ENCODE measurements at regions not wholly inside any gene's neighbourhood (a gene's known extent, or its start where the extent isn't known, plus 50 kb on each side); places are given as distances from the start of the nearest gene placed in this dataset.
"Not testable (repeated sequence)": the region's sequence is repeated elsewhere in the genome, so short reads cannot be mapped to it uniquely, and the experiment has no call there.

DNA sequence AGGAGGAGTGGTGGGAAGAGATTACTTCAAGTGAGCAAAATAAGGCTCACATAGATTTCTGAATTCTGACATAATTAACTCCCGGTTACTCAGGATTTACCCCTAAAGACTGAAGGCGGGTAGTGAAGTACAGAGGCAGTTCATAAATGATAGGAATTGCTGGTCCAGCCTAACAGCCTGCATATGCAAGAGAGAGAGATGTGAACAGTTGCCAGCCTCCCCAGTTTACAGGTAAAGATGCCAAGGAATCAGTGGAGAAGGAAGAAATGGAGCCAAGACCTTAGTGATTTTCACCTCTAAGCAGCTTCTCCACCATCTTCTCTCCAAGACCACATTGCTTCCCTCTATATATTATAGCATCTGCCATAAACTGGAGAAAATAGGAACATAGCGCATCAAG, 91.8 kb upstream of the THUMPD2 start:
- H3K4me3 ChIP-seq (ENCODE audit: low read length), result no peak overlapping the region
- no peaks in the 10 kb centered on the region for H3K9me3 ChIP-seq (ENCODE audit: control insufficient read depth, low read length)
- H3K4me1 ChIP-seq (ENCODE audit: control insufficient read depth, insufficient read depth, low read length), result peaks cover 18% of the 10 kb centered on the region
- no peaks in the 10 kb centered on the region for H3K27me3 ChIP-seq (replicated peaks; ENCODE audit: control insufficient read depth, insufficient read depth, low read length)
- no peak overlapping the region for H3K9ac ChIP-seq (ENCODE audit: low read length)
- DNase-seq (ENCODE audit: low read depth), result no peak
- no peaks in the 10 kb centered on the region for H3K36me3 ChIP-seq (ENCODE audit: control insufficient read depth, insufficient read depth, low read length, severe bottlenecking)

DNA sequence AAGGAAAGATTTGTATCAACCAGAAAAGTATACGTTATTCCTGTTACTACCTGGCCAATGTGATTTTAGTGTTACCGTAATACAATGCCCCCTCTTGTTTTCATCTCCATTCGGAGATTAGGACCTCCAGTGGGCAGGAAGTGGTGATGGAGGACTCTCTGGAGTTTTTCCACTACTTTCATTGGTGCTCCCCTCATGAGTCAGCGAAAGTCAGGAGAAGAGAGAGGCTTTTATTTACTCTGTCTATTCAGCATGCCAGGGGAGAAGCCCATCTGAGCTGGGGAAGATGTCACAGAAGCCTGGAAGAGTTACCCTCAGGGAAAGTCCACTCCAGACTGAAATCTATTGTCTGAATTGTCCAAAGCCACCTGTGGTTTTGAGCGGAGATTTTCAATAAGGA, 88.2 kb upstream of the THUMPD2 start:
- no peak for DNase-seq (ENCODE audit: low read depth)
- peaks cover 12% of the 10 kb centered on the region for H3K4me1 ChIP-seq (ENCODE audit: control insufficient read depth, insufficient read depth, low read length)
- H3K27me3 ChIP-seq (replicated peaks; ENCODE audit: control insufficient read depth, insufficient read depth, low read length), result peaks cover 8% of the 10 kb centered on the region
- no peaks in the 10 kb centered on the region for H3K36me3 ChIP-seq (ENCODE audit: control insufficient read depth, insufficient read depth, low read length, severe bottlenecking)
- no peak overlapping the region for H3K4me3 ChIP-seq (ENCODE audit: low read length)
- peaks cover 11% of the 10 kb centered on the region for H3K9me3 ChIP-seq (ENCODE audit: control insufficient read depth, low read length)
- no peak overlapping the region for H3K9ac ChIP-seq (ENCODE audit: low read length)

DNA sequence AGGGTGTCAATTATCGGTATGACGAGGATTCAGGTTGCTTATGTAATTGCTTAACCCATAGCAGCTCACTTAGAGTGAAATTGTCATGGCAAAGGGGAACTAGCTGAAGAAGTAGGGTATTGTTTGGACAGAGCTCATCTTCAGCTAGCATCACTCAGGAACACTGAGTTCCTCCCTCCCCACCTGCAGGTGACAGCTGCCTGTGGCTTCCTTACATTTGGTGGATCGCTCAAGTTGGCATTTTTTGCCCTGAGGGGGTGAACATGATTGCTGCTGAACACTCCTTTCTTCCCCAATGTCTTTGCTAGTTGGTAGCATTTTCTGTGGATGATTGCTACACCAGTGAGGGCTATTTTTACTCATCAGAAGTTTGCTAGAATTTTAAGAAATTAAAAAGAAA, 86.7 kb upstream of the THUMPD2 start:
- Histone ChIP-seq H3K9me3 (ENCODE audit: control insufficient read depth, low read length) (peaks cover 11% of the 10 kb centered on the region), H3K36me3 (ENCODE audit: control insufficient read depth, insufficient read depth, low read length, severe bottlenecking) (no peaks in the 10 kb centered on the region), H3K4me3 (ENCODE audit: low read length) (no peak overlapping the region), H3K4me1 (ENCODE audit: control insufficient read depth, insufficient read depth, low read length) (peaks cover 6% of the 10 kb centered on the region), H3K9ac (ENCODE audit: low read length) (no peak overlapping the region), H3K27me3 (replicated peaks; ENCODE audit: control insufficient read depth, insufficient read depth, low read length) (peaks cover 8% of the 10 kb centered on the region)
- DNase-seq (ENCODE audit: low read depth), result no peak

DNA sequence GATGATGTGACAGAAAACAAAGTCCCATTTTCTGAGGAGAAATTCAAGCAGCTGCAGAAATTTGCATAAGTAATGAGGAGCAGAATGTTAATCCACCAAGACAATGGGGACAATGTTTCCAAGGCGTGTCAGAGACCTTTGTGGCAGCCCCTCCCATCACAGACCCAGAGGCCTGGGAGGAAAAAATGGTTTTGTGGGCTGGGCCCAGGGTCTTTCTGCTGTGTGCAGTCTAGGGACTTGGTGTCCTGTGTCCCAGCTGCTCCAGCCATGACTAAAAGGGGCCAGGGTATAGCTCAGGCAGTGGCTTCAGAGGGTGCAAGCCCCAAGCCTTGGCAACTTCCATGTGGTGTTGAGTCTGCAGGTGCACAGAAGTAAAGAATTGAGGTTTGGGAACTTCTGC, 84.6 kb upstream of the THUMPD2 start:
- H3K4me1 ChIP-seq (ENCODE audit: control insufficient read depth, insufficient read depth, low read length); H3K9ac ChIP-seq (ENCODE audit: low read length); DNase-seq (ENCODE audit: low read depth); H3K36me3 ChIP-seq (ENCODE audit: control insufficient read depth, insufficient read depth, low read length, severe bottlenecking); H3K27me3 ChIP-seq (replicated peaks; ENCODE audit: control insufficient read depth, insufficient read depth, low read length); H3K4me3 ChIP-seq (ENCODE audit: low read length): not testable (repeated sequence)
- H3K9me3 ChIP-seq (ENCODE audit: control insufficient read depth, low read length), result peaks cover 11% of the 10 kb centered on the region

DNA sequence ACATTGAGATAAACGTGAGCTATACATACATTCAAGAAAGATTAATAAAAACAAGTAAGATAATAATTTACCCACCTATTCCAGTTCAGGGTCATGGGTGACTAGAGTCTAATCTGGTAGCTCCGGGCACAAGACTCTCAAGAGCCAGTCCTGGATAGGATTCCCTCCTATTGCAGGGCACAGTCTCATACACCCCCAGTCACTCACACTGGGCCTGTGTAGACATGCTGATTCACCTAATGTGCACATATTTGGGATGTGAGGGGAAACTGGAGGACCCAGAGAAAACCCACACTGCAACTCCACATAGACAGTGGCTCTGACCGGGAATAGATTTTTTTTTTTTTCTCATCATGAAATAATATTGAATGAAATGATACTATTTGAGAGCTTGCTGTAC, 81.5 kb upstream of the THUMPD2 start:
- DNase-seq (ENCODE audit: low read depth), result no peak
- H3K4me3 ChIP-seq (ENCODE audit: low read length), result no peak overlapping the region
- no peaks in the 10 kb centered on the region for H3K4me1 ChIP-seq (ENCODE audit: control insufficient read depth, insufficient read depth, low read length)
- no peak overlapping the region for H3K9ac ChIP-seq (ENCODE audit: low read length)
- no peaks in the 10 kb centered on the region for H3K36me3 ChIP-seq (ENCODE audit: control insufficient read depth, insufficient read depth, low read length, severe bottlenecking)
- peaks cover 11% of the 10 kb centered on the region for H3K9me3 ChIP-seq (ENCODE audit: control insufficient read depth, low read length)
- peaks cover 6% of the 10 kb centered on the region for H3K27me3 ChIP-seq (replicated peaks; ENCODE audit: control insufficient read depth, insufficient read depth, low read length)

DNA sequence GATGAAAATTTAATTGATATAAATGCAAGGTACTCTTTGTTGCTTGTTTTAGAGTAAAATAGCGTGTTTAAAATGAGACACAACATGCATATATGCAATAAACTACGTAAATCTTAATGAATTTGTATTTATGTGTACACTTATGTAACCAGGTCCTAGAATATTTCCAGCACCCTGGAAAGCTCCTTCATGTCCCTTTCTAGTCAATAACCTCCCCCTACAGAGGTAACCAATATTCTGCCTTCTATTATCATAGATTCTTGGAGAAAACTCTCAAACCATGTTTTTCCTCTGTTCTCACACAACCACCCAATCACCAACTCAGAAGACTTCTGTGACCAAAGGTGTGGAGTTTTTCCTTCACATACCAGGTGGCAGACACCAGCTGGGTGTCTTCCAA, 79.6 kb upstream of the THUMPD2 start:
- Histone ChIP-seq H3K4me1 (ENCODE audit: control insufficient read depth, insufficient read depth, low read length) (no peaks in the 10 kb centered on the region), H3K4me3 (ENCODE audit: low read length) (no peak overlapping the region), H3K27me3 (replicated peaks; ENCODE audit: control insufficient read depth, insufficient read depth, low read length) (no peaks in the 10 kb centered on the region), H3K9me3 (ENCODE audit: control insufficient read depth, low read length) (peaks cover 7% of the 10 kb centered on the region), H3K36me3 (ENCODE audit: control insufficient read depth, insufficient read depth, low read length, severe bottlenecking) (no peaks in the 10 kb centered on the region), H3K9ac (ENCODE audit: low read length) (no peak overlapping the region)
- DNase-seq (ENCODE audit: low read depth), result no peak

DNA sequence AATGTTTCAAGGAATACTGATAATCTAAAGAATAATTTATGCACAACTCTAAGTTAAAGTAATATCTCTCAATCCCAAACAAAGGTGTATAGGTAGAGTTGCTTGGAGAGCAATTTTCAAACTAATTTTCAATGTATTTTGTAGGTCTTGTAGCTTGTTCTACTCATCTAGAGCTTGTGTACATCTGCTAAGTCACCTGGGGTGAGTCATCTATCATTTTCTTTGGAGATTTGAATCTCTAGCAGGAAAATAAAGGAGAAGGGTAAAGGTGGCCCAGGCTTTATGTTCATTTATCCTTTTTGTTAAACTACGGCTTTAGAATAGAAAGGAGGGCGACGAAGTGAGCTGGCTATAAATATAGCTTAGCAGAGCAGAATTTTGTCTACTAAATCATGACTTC, 76.8 kb upstream of the THUMPD2 start:
- Histone ChIP-seq H3K9me3 (ENCODE audit: control insufficient read depth, low read length) (no peaks in the 10 kb centered on the region), H3K9ac (ENCODE audit: low read length) (no peak overlapping the region), H3K27me3 (replicated peaks; ENCODE audit: control insufficient read depth, insufficient read depth, low read length) (no peaks in the 10 kb centered on the region), H3K4me3 (ENCODE audit: low read length) (no peak overlapping the region), H3K4me1 (ENCODE audit: control insufficient read depth, insufficient read depth, low read length) (peaks cover 15% of the 10 kb centered on the region), H3K36me3 (ENCODE audit: control insufficient read depth, insufficient read depth, low read length, severe bottlenecking) (no peaks in the 10 kb centered on the region)
- DNase-seq (ENCODE audit: low read depth), result no peak

DNA sequence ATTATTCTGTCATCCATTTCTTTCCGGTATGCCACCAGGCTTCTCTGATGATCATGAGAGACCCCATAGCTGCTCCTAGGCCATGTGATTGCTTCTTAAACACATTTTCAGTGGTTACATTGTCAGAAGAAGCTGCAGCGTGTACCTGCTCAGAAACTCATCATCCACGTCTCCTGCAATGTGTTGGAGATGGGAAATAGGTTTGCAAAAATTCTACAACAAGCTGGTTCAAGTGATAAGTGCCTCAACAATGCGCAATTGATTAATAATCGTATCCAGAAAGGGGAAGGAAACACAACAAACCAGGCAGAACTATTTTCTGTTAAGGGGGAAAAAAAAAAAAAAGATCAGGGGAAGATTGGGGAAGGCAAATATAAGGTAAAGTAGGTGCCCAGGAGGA, 75.7 kb upstream of the THUMPD2 start:
- Histone ChIP-seq H3K9ac (ENCODE audit: low read length) (no peak overlapping the region), H3K9me3 (ENCODE audit: control insufficient read depth, low read length) (no peaks in the 10 kb centered on the region), H3K36me3 (ENCODE audit: control insufficient read depth, insufficient read depth, low read length, severe bottlenecking) (no peaks in the 10 kb centered on the region), H3K4me3 (ENCODE audit: low read length) (no peak overlapping the region), H3K4me1 (ENCODE audit: control insufficient read depth, insufficient read depth, low read length) (peaks cover 15% of the 10 kb centered on the region), H3K27me3 (replicated peaks; ENCODE audit: control insufficient read depth, insufficient read depth, low read length) (no peaks in the 10 kb centered on the region)
- DNase-seq (ENCODE audit: low read depth), result no peak

DNA sequence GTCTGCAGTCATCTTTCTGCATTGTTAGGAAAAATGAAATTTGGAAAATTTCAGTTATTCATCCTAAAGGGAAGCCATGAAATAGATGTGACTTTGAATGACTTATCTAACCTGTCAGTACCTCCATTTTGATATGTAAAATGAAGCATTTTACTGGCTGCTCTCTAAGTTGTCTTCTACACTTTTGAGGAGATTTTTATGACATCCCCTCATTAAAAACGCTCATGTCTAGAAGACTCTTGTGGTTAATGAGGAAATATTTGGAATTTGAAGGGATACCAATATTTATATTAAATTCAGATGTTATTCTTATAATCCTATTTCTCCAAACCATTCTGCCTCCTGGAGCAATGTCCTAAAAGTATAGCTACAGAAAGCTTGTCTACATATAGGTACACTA, 73.8 kb upstream of the THUMPD2 start:
- Histone ChIP-seq H3K4me3 (ENCODE audit: low read length) (no peak overlapping the region), H3K9ac (ENCODE audit: low read length) (no peak overlapping the region), H3K36me3 (ENCODE audit: control insufficient read depth, insufficient read depth, low read length, severe bottlenecking) (no peaks in the 10 kb centered on the region), H3K4me1 (ENCODE audit: control insufficient read depth, insufficient read depth, low read length) (peaks cover 15% of the 10 kb centered on the region), H3K27me3 (replicated peaks; ENCODE audit: control insufficient read depth, insufficient read depth, low read length) (no peaks in the 10 kb centered on the region), H3K9me3 (ENCODE audit: control insufficient read depth, low read length) (no peaks in the 10 kb centered on the region)
- no peak for DNase-seq (ENCODE audit: low read depth)

DNA sequence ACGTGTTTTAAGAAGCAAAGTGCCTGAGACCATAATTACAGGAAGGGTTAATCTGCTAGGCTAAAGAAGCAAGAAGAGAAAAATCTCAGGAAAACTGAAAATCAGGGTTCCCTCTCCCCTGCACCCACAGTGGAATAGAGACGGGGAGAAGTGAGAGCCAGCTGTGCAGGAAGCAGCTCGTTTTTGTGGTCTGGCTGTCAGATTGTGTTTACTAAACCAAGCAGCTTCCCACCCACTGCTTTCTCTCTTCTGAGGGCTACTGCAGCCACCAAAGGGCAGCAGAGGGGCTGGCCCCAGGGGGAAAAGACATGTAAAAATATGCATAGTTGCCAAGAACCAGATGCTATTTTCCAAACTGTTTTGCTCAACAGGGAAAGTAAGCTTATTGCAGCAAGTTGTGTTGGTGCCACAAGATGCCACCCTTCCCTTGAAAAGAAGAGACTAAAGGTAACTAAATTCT, 72.6 kb upstream of the THUMPD2 start:
- H3K4me3 ChIP-seq (ENCODE audit: low read length), result peak overlapping the region; percentile 15
- DNase-seq (ENCODE audit: low read depth), result peak; percentile 58
- no peaks in the 10 kb centered on the region for H3K36me3 ChIP-seq (ENCODE audit: control insufficient read depth, insufficient read depth, low read length, severe bottlenecking)
- no peaks in the 10 kb centered on the region for H3K27me3 ChIP-seq (replicated peaks; ENCODE audit: control insufficient read depth, insufficient read depth, low read length)
- peaks cover 15% of the 10 kb centered on the region for H3K4me1 ChIP-seq (ENCODE audit: control insufficient read depth, insufficient read depth, low read length)
- H3K9me3 ChIP-seq (ENCODE audit: control insufficient read depth, low read length), result no peaks in the 10 kb centered on the region
- no peak overlapping the region for H3K9ac ChIP-seq (ENCODE audit: low read length)

DNA sequence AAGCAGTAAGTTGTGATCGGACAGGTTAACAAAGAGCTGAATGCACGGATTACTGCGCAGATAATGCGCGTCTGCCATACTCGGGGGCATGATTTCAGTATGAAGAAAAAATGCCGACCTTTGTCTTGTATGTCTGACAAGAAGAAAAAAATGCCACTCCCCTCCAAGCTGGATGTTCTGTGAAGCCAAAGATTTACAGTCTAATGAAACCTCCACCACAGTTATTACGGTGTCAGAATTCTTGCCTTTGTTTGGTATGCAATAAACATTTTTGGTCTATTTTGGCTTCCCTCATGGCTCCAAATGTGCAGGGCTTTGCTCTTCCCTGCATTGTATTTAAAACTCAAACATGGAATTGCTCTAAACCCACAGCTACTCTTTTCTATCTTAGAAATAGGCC, 72.2 kb upstream of the THUMPD2 start:
- Histone ChIP-seq H3K9ac (ENCODE audit: low read length) (no peak overlapping the region), H3K4me1 (ENCODE audit: control insufficient read depth, insufficient read depth, low read length) (peaks cover 15% of the 10 kb centered on the region), H3K9me3 (ENCODE audit: control insufficient read depth, low read length) (no peaks in the 10 kb centered on the region), H3K4me3 (ENCODE audit: low read length) (peak overlapping the region; percentile 15), H3K27me3 (replicated peaks; ENCODE audit: control insufficient read depth, insufficient read depth, low read length) (no peaks in the 10 kb centered on the region), H3K36me3 (ENCODE audit: control insufficient read depth, insufficient read depth, low read length, severe bottlenecking) (no peaks in the 10 kb centered on the region)
- DNase-seq (ENCODE audit: low read depth), result peak; percentile 18

DNA sequence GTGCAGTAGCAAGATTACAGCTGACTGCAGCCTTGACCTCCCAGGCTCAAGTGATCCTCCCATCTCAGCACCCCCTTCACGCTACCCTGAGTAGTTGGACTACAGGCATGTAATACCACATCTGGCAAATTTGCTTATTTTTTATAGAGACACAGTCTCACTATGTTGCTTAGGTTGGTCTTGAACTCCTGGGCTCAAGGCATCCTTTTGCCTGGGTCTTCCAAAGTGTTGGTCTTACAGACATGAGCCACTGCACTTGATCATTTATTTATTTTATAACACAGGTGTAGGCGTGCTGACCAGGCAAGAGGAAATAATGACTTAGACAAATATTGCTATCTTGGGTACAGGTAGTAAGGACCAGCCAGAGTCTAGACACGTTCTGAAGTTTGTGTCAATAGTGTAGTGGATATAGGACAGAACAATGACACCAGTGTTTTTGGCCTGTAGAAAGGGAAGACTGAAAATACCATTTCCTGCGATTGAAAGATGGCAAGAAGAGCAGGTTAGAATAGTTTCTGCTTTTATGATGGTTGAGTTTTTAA, 71.0 kb upstream of the THUMPD2 start:
- peaks cover 15% of the 10 kb centered on the region for H3K4me1 ChIP-seq (ENCODE audit: control insufficient read depth, insufficient read depth, low read length)
- no peak overlapping the region for H3K9ac ChIP-seq (ENCODE audit: low read length)
- H3K9me3 ChIP-seq (ENCODE audit: control insufficient read depth, low read length), result no peaks in the 10 kb centered on the region
- no peaks in the 10 kb centered on the region for H3K27me3 ChIP-seq (replicated peaks; ENCODE audit: control insufficient read depth, insufficient read depth, low read length)
- H3K36me3 ChIP-seq (ENCODE audit: control insufficient read depth, insufficient read depth, low read length, severe bottlenecking), result no peaks in the 10 kb centered on the region
- H3K4me3 ChIP-seq (ENCODE audit: low read length), result no peak overlapping the region
- DNase-seq (ENCODE audit: low read depth), result no peak

All from adipocyte (in vitro differentiated cells).